HCT116 (cell line): ENCODE measurements at regions not wholly inside any gene's neighbourhood (a gene's known extent, or its start where the extent isn't known, plus 50 kb on each side); places are given as distances from the start of the nearest gene placed in this dataset.

Experiments used
- ATAC-seq: fragments of 200-7000 bp; cut with Tn5 transposase; 2 replicates; pipeline ENCODE4 v1.9.1; 2020; ENCODE audit warnings: mild to moderate bottlenecking, moderate library complexity
- BruUV-seq: library from RNA; stranded (reverse); fragments of 400-500 nt; replicated peaks from 2 replicates; lab custom pipeline; 2021; lab: Mats Ljungman, UMichigan
- CTCF ChIA-PET: fragments of 300-600 bp; sonication (Branson Sonifier 250); formaldehyde crosslinking; loops from one replicate; lab custom pipeline; 2021; ENCODE audit warnings: antibody characterized with exemption; lab: Charles Lee
- POLR2A ChIA-PET: fragments of 300-600, 350-600 bp; sonication (Branson Sonifier 250); formaldehyde crosslinking; loops from one replicate; lab custom pipeline; 2021; ENCODE audit warnings: antibody characterized with exemption; lab: Charles Lee
- RAD21 ChIA-PET, 2 experiments: fragments of 300-600 bp; sonication (Branson Sonifier 250); formaldehyde crosslinking; loops; one replicate each; lab custom pipeline; 2023; ENCODE audit warnings: low total read pairs in 2 of 2; ENCODE audit not compliant: uncharacterized antibody in 2 of 2, unreplicated experiment in 2 of 2, low non-redundant PET in 1 of 2; lab: Charles Lee
- DNase-seq: peaks from one replicate; pipeline ENCODE4 v3.0.0-alpha.2; 2010; ENCODE audit warnings: low read depth, low spot score
- H2AFZ ChIP-seq: fragments of 200-600 bp; shearing (Covaris generic), sonication (generic); 2 replicates; pipeline ENCODE4 v1.6.1; 2017; ENCODE audit warnings: low read depth, mixed run types, mixed read lengths, antibody characterized with exemption, low read length; ENCODE audit not compliant: poor library complexity, severe bottlenecking
- H3K27ac ChIP-seq: 2 replicates; pipeline ENCODE4 v1.5.1; 2012; ENCODE audit warnings: low read depth, low read length
- H3K27me3 ChIP-seq: fragments of 200-600 bp; sonication (generic); 2 replicates; pipeline ENCODE4 v1.6.1; 2016; ENCODE audit warnings: mixed run types, low read length, mixed read lengths; ENCODE audit not compliant: insufficient read depth
- H3K36me3 ChIP-seq, 2 experiments: fragments of 200-500 bp in 1 of 2; fragments of 200-600 bp in 1 of 2; sonication (Bioruptor generic) in 1 of 2; sonication (generic) in 1 of 2; 2 replicates each; pipeline versions ENCODE4 v1.5.1 to v1.6.1; 2014 to 2016; ENCODE audit warnings: low read length in 2 of 2, inconsistent platforms in 1 of 2, mixed read lengths in 1 of 2, mixed run types in 1 of 2; ENCODE audit not compliant: insufficient read depth in 2 of 2, control insufficient read depth in 1 of 2
- H3K4me1 ChIP-seq, 2 experiments: fragments of 200-600 bp in 1 of 2; sonication (generic) in 1 of 2; 2 replicates each; pipeline versions ENCODE4 v1.5.1 to v1.6.1; 2012 to 2017; ENCODE audit warnings: low read length in 2 of 2, inconsistent platforms in 1 of 2, mild to moderate bottlenecking in 1 of 2, mixed read lengths in 1 of 2, mixed run types in 1 of 2, moderate library complexity in 1 of 2; ENCODE audit not compliant: insufficient read depth in 2 of 2, control insufficient read depth in 1 of 2
- H3K4me2 ChIP-seq: fragments of 200-600 bp; sonication (generic); 2 replicates; pipeline ENCODE4 v1.6.1; 2017; ENCODE audit warnings: mixed run types, low read length, mixed read lengths
- H3K4me3 ChIP-seq, 2 experiments: fragments of 200-600 bp in 1 of 2; sonication (generic) in 1 of 2; replicated peaks in 1 of 2; 2 replicates each; pipeline ENCODE4 v1.5.1; 2011 to 2016; ENCODE audit warnings: low read length in 2 of 2, control low read depth in 1 of 2, low read depth in 1 of 2, mild to moderate bottlenecking in 1 of 2, mixed read lengths in 1 of 2, mixed run types in 1 of 2
- H3K79me2 ChIP-seq: fragments of 200-600 bp; sonication (generic); 2 replicates; pipeline ENCODE4 v1.6.1; 2017; ENCODE audit warnings: mild to moderate bottlenecking, mixed run types, low read length, moderate library complexity, mixed read lengths; ENCODE audit not compliant: insufficient read depth
- H3K9ac ChIP-seq: fragments of 200-600 bp; sonication (generic); 2 replicates; pipeline ENCODE4 v1.6.1; 2016; ENCODE audit warnings: low read length, mixed read lengths
- H3K9me2 ChIP-seq: fragments of 200-600 bp; sonication (generic), shearing (Covaris generic); 2 replicates; pipeline ENCODE4 v1.6.1; 2017; ENCODE audit warnings: mixed run types, mild to moderate bottlenecking, moderate library complexity; ENCODE audit not compliant: insufficient read depth
- H3K9me3 ChIP-seq, 2 experiments: fragments of 200-500 bp in 1 of 2; fragments of 200-600 bp in 1 of 2; sonication (Bioruptor generic) in 1 of 2; sonication (generic) in 1 of 2; 2 replicates each; pipeline ENCODE4 v1.6.1; 2014 to 2017; ENCODE audit warnings: low read length in 2 of 2, mixed read lengths in 2 of 2, inconsistent platforms in 1 of 2, low read depth in 1 of 2, mild to moderate bottlenecking in 1 of 2, mixed run types in 1 of 2, moderate library complexity in 1 of 2; ENCODE audit not compliant: control insufficient read depth in 1 of 2, insufficient read depth in 1 of 2
- H4K20me1 ChIP-seq: fragments of 200-600 bp; sonication (generic), shearing (Covaris generic); 2 replicates; pipeline ENCODE4 v1.6.1; 2017; ENCODE audit warnings: mixed run types, mild to moderate bottlenecking, moderate library complexity; ENCODE audit not compliant: insufficient read depth
- CBX3 ChIP-seq: IDR thresholded peaks from 2 replicates; pipeline ENCODE4 v1.6.1; 2012; ENCODE audit warnings: low read depth
- CEBPB ChIP-seq: IDR thresholded peaks from 2 replicates; pipeline ENCODE4 v1.6.1; 2012; ENCODE audit warnings: low read depth
- EGR1 ChIP-seq: IDR thresholded peaks from 2 replicates; pipeline ENCODE4 v1.6.1; 2012; ENCODE audit warnings: low read depth
- EZH2 ChIP-seq: fragments of 200-600 bp; sonication (generic); IDR thresholded peaks from 2 replicates; pipeline ENCODE4 v1.6.1; 2017; ENCODE audit warnings: antibody characterized with exemption, mixed run types
- FOSL1 ChIP-seq: IDR thresholded peaks from 2 replicates; pipeline ENCODE4 v1.6.1; 2012; ENCODE audit warnings: low read depth
- JUND ChIP-seq: IDR thresholded peaks from 2 replicates; pipeline ENCODE4 v1.6.1; 2012
- POLR2A ChIP-seq: IDR thresholded peaks from 2 replicates; pipeline ENCODE4 v1.7.0; 2011; ENCODE audit warnings: borderline replicate concordance; ENCODE audit not compliant: insufficient read depth, insufficient read length; ENCODE audit errors: extremely low read depth
- POLR2AphosphoS5 ChIP-seq: IDR thresholded peaks from 2 replicates; pipeline ENCODE4 v1.6.1; 2011; ENCODE audit warnings: mild to moderate bottlenecking, low read depth, low read length, moderate library complexity
- RAD21 ChIP-seq: IDR thresholded peaks from 2 replicates; pipeline ENCODE4 v1.6.1; 2012; ENCODE audit warnings: low read depth, mild to moderate bottlenecking
- SIN3A ChIP-seq: IDR thresholded peaks from 2 replicates; pipeline ENCODE4 v1.6.1; 2012; ENCODE audit warnings: low read depth
- SRF ChIP-seq: IDR thresholded peaks from 2 replicates; pipeline ENCODE4 v1.6.1; 2012; ENCODE audit warnings: low read depth
- TCF7L2 ChIP-seq: IDR thresholded peaks from 2 replicates; pipeline ENCODE4 v1.7.0; 2011; ENCODE audit warnings: borderline replicate concordance, inconsistent platforms; ENCODE audit not compliant: insufficient read depth, insufficient read length; ENCODE audit errors: extremely low read depth
- YY1 ChIP-seq: IDR thresholded peaks from 2 replicates; pipeline ENCODE4 v1.6.1; 2011; ENCODE audit warnings: low read length, low read depth, moderate library complexity, mild to moderate bottlenecking; ENCODE audit not compliant: insufficient replicate concordance; ENCODE audit errors: extremely low read depth
- ZFX ChIP-seq: fragments of 450-650 bp; IDR thresholded peaks from 2 replicates; pipeline ENCODE4 v1.6.1; 2017
- ZNF274 ChIP-seq: fragments of 200-500 bp; sonication (Bioruptor generic); IDR thresholded peaks from 2 replicates; pipeline ENCODE4 v1.6.1; 2014; ENCODE audit warnings: mild to moderate bottlenecking, low read depth, low read length, inconsistent platforms
- intact Hi-C: fragments of 100-400 bp; cut with micrococcal nuclease; formaldehyde crosslinking; loops from 2 replicates; pipeline ENCODE4 v1.10.0; 2022
- TF ChIP-seq, protein P1 (sequence below): IDR thresholded peaks from 2 replicates; pipeline ENCODE4 v1.6.1; 2012
- TF ChIP-seq, protein P2 (sequence below): IDR thresholded peaks from 2 replicates; pipeline ENCODE4 v1.6.1; 2012; ENCODE audit warnings: low read depth
- TF ChIP-seq, protein P3 (sequence below): IDR thresholded peaks from 2 replicates; pipeline ENCODE4 v1.6.1; 2012

DNA sequence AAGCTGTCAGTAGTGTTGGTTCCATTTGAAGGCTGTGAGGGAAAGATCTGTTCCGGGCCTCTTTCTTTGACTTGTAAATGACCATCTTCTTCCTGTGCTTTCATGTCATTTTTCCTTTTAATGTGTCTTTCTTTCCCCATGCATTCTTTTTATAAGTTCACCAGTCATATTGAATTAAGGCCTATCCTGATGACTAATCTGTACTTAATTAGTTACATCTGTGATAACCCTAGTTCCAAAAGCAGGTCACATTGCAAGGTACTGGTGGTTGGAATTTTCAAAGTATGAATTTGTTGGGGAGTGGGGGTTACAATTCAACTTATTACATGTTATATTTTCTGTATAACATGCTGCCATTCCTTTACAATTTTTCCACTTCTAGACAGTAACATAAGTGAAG, 1642.1 kb upstream of the FLRT2 start:
- no peak for TF ChIP-seq POLR2AphosphoS5
- TF ChIP-seq FOSL1: no peak
- no peak for TF ChIP-seq TCF7L2
- TF ChIP-seq JUND: no peak
- TF ChIP-seq, protein P1, sequence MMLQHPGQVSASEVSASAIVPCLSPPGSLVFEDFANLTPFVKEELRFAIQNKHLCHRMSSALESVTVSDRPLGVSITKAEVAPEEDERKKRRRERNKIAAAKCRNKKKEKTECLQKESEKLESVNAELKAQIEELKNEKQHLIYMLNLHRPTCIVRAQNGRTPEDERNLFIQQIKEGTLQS: no peak
- TF ChIP-seq EGR1: no peak
- no peak for TF ChIP-seq RAD21
- TF ChIP-seq, protein P2, sequence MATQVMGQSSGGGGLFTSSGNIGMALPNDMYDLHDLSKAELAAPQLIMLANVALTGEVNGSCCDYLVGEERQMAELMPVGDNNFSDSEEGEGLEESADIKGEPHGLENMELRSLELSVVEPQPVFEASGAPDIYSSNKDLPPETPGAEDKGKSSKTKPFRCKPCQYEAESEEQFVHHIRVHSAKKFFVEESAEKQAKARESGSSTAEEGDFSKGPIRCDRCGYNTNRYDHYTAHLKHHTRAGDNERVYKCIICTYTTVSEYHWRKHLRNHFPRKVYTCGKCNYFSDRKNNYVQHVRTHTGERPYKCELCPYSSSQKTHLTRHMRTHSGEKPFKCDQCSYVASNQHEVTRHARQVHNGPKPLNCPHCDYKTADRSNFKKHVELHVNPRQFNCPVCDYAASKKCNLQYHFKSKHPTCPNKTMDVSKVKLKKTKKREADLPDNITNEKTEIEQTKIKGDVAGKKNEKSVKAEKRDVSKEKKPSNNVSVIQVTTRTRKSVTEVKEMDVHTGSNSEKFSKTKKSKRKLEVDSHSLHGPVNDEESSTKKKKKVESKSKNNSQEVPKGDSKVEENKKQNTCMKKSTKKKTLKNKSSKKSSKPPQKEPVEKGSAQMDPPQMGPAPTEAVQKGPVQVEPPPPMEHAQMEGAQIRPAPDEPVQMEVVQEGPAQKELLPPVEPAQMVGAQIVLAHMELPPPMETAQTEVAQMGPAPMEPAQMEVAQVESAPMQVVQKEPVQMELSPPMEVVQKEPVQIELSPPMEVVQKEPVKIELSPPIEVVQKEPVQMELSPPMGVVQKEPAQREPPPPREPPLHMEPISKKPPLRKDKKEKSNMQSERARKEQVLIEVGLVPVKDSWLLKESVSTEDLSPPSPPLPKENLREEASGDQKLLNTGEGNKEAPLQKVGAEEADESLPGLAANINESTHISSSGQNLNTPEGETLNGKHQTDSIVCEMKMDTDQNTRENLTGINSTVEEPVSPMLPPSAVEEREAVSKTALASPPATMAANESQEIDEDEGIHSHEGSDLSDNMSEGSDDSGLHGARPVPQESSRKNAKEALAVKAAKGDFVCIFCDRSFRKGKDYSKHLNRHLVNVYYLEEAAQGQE: no peak
- TF ChIP-seq, protein P3, sequence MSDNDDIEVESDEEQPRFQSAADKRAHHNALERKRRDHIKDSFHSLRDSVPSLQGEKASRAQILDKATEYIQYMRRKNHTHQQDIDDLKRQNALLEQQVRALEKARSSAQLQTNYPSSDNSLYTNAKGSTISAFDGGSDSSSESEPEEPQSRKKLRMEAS: no peak
- TF ChIP-seq SIN3A: no peak
- TF ChIP-seq POLR2A: no peak
- no peak for TF ChIP-seq ZNF274
- no peak for TF ChIP-seq CBX3
- TF ChIP-seq SRF: no peak
- no peak for TF ChIP-seq EZH2
- no peak for TF ChIP-seq YY1
- TF ChIP-seq ZFX: no peak
- TF ChIP-seq CEBPB: no peak
- H3K9ac ChIP-seq: no peak overlapping the region

More for the DNA sequence above, 1642.1 kb upstream of the FLRT2 start:
- POLR2A ChIA-PET: no interaction called here
- no peaks in the 10 kb centered on the region for H3K27me3 ChIP-seq
- DNase-seq (no peak), ATAC-seq (no peak)
- CTCF ChIA-PET: no interaction called here
- H3K27ac ChIP-seq: no peak overlapping the region
- H3K4me3 ChIP-seq: no peak overlapping the region
- H4K20me1 ChIP-seq: no peaks in the 10 kb centered on the region
- no TSS peak for BruUV-seq
- H3K9me3 ChIP-seq: peaks cover 0 to 25% of the 10 kb centered on the region in 2 experiments; a peak in 2 of 4 replicates
- RAD21 ChIA-PET: no interaction called here
- intact Hi-C loops: no loop called here
- no peaks in the 10 kb centered on the region for H3K9me2 ChIP-seq
- no peak overlapping the region for H2AFZ ChIP-seq
- no peaks in the 10 kb centered on the region for H3K79me2 ChIP-seq
- H3K4me2 ChIP-seq: no peak overlapping the region
- no peaks in the 10 kb centered on the region for H3K36me3 ChIP-seq
- no peaks in the 10 kb centered on the region for H3K4me1 ChIP-seq
